ENCODE measurements at regions not wholly inside any gene's neighbourhood (a gene's known extent, or its start where the extent isn't known, plus 50 kb on each side); places are given as distances from the start of the nearest gene placed in this dataset.
"Not testable (repeated sequence)": the region's sequence is repeated elsewhere in the genome, so short reads cannot be mapped to it uniquely, and the experiment has no call there.

- no peak for DNase-seq
These were observed 130.6 kb downstream of the SPP2 start for GRCh38 chr2:234181121-234181520.

DNA sequence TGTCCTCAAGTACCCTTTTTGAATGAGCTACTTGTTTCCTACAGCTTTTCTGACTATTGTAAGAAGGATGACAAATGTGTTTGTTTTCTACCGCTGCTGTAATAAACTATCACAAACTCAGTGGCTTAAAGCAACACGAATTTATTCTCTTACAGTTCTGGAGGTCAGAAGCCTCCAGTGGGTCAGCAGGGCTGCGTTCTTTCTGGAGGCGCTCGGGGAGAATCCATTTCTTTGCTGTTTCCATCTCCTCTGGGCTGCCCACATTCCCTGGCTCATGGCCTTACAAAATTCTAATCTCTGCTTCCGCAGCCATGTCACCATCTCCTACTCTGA lies 128.5 kb downstream of the SPP2 start:
- DNase-seq, result no peak

GRCh38 chr2:234178330-234179030 lies 128.0 kb downstream of the SPP2 start:
- DNase-seq, result peak; percentile 75

DNA sequence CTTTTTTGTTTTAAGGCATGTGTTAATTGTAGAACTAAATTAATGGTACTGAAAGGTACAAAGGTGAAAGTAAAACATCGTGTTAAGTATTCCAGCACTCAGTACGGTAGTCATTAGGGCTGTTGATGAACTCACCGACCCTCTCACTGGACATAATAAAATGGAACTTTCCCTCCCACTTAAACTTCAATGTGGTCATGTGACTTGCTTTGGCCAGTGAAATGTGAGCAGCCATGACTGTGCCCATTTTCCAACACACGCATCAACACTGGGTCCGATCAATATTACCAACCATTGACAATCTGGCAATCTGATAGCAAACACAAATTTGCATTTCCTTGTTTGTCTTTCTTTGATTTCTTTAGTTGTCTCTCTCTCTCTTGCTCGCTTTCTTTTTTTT lies 125.1 kb downstream of the SPP2 start:
- no peak for DNase-seq

DNA sequence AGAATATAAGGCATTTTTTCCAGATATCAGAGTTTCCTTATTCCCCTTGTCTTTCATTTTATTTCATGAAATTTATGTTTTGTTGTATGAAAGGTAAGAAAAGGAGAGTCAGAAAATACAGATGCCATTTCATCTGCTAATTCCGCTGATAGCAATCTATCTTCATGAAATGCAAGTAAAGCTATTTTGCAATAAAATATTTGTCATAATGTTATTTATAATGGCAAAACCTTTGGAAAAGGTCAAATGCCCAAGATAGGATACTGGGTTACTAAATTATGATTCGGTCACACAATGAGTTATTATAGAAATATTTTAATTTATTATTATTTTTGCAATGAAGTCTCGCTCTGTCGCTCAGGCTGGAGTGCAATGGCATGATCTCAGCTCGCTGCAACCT lies 124.2 kb downstream of the SPP2 start:
- DNase-seq, result no peak

- no peak for DNase-seq
These were observed 122.0 kb downstream of the SPP2 start for GRCh38 chr2:234172532-234172931.

DNA sequence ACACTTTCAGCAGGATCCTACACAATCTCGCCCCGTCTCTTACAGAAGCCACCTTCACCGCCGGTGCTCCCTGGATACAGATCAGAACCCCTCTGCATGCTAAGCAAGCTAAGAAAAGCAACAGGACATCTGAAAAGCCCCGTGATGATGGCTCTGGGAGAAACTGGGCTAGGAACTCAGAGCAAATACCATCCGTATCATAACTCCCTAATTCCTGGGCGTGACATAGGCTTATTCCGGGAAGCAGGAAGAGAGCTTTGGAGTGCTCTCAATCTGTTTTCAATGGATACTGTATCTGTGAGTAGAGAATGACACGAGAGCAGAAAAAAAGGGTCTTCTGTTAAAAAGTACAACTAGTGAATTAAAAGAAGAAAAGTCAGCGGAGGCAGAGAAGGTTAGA lies 121.6 kb downstream of the SPP2 start:
- DNase-seq, result no peak

DNA sequence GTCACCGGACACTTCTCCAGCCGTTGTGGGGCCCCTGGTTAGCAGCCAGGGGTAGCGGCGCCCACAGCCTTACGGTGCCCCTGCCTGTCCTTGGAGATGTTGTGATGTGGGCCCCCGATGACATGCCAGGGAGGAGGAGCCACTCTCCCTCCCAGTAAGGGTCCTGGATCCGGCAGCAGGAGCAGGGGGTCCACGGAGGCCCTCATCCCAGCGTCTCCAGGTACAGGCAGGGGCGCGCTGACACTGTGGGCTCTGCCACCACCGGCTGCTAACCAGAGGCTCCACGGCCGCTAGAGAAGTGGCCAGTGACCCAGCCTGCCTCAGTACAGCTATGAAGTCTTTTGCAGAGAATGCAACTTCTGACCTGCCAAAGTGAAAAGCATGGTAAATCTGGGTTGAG lies 121.2 kb downstream of the SPP2 start:
- DNase-seq, result no peak

GRCh38 chr2:234169674-234170073 lies 119.2 kb downstream of the SPP2 start:
- no peak for DNase-seq

- DNase-seq, result not testable (repeated sequence)
These were observed 118.4 kb downstream of the SPP2 start for GRCh38 chr2:234168605-234169570.

GRCh38 chr2:234166531-234166930 lies 116.0 kb downstream of the SPP2 start:
- DNase-seq, result no peak

GRCh38 chr2:234165421-234165820 lies 114.9 kb downstream of the SPP2 start:
- DNase-seq, result peak; percentile 80

DNA sequence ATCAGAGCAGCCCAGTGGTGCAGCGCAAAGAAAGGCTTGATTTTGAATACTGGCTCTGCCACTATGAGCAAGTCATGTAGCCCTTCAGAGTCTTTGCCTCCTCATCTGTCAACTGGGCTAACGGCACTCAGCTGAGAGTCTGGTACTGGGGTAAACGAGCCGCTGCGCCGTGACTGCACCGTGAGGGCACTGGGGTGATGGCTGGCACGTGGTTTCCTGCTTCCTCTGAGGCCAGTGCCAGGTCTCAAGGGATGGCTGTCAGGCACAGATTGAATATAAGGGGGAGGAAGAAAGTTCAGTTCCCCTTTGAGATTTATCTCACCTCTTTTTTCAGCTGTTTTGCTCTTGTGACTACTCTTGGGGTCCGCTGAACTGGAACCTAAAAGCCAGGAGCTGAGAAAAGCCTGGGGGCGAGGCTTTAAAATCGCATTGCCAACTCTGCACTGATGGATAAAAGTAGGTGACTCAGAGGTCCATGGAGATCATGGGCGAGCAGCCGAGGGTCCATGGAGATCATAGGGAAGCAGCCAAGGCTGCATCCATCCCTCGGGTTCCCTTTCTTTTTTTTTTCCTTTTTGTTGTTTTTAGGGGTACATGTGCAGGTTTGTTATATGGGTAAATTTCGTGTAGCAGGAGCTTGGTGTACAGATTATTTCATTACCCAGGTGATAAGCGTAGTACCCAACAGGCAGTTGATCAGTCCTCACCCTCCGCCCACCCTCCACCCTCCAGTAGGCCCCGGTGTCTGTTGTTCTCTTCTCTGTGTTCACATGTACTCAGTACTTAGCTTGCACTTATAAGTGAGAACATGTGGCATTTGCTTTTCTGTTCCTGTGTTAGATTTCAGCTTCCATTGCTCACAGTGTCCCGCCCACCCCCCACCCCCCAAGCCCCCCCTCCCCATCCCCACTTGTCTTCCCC lies 114.3 kb downstream of the SPP2 start:
- DNase-seq, result no peak

GRCh38 chr2:234163510-234164045 lies 113.1 kb downstream of the SPP2 start:
- no peak for DNase-seq

DNA sequence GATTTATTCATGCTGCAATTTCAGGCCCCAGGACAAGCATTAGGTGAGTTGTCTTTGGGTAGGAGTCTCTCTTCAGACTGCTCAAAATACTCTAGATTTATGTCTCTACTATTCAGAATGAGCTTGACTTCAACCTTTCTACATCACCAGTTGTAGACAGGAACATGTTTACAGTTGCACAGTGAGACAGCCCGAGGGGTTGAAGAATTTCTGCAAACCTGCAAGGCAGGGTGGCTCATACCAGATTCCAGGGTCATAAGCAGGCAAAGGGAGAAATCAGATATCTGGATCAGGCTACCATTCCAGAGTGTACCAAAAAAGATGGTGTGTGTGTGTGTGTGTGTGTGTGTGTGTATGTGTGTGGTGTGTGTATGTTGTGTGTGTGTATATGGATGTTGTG lies 112.4 kb downstream of the SPP2 start:
- peak; percentile 67 for DNase-seq

DNA sequence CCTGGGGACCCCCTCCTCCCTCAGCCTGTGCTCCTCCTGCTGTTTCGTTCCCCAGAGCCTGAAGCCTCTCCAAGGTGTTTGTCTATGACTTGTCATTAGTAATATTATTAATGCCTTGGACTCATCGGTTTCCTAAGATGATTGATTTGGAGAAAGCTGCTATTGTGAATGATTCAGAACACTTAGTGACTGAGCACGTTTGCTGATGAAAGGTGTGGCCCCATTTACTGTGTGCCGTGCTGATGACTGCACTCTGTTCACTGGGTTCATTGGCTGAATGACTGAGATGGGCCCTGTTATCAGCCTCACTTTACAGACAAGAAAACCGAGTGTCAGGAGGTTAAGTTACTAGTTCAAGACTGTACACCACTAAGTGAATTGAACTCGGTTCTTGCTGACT lies 111.4 kb downstream of the SPP2 start:
- DNase-seq, result no peak

DNA sequence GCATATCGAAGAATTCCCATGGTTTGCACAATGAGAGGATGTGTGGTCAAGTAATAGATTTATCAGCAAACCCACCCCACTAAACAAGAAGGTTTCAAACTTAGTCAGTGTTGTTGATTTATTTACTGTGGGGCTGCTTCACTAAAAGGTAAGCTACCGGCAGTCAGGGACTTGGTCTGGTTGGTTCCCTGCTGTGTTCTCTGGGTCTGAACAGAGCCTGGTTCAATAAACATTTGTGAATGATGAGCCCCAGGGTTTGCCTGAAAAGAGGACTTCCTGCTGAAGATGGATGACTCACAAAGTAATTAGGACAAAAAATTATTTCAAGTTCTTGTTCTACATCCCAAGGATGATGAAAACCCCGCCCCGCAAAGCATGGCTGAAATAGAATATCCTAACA lies 108.3 kb downstream of the SPP2 start:
- DNase-seq, result no peak

- DNase-seq, result no peak
These were observed 107.5 kb downstream of the SPP2 start for GRCh38 chr2:234157817-234158588.

GRCh38 chr2:234156326-234156725 lies 105.8 kb downstream of the SPP2 start:
- DNase-seq, result no peak

- DNase-seq, result not testable (repeated sequence)
These were observed 102.3 kb downstream of the SPP2 start for GRCh38 chr2:234152835-234153234.

- peak; percentile 75 for DNase-seq
These were observed 96.9 kb downstream of the SPP2 start for GRCh38 chr2:234147335-234147861.

Data from islet precursor cell (in vitro differentiated cells).